ENCODE measurements at regions not wholly inside any gene's neighbourhood (a gene's known extent, or its start where the extent isn't known, plus 50 kb on each side); places are given as distances from the start of the nearest gene placed in this dataset.

GRCh38 chr19:28703400-28703956 is 509.5 kb downstream of the UQCRFS1 start:
- Histone ChIP-seq H3K27ac (no peak overlapping the region), H3K9me3 (no peaks in the 10 kb centered on the region), H3K4me1 (no peaks in the 10 kb centered on the region), H3K4me3 (no peak overlapping the region), H3K36me3 (no peaks in the 10 kb centered on the region), H3K27me3 (no peaks in the 10 kb centered on the region)
- TF ChIP-seq POLR2A (IDR thresholded peaks at IDR 0.05) (no peak), CTCF (IDR thresholded peaks at IDR 0.05) (no peak), EP300 (IDR thresholded peaks at IDR 0.05) (no peak), POLR2AphosphoS5 (IDR thresholded peaks at IDR 0.05) (no peak)
- no peak for DNase-seq
- intact Hi-C loops (cut with DNase I) = no loop called here

- intact Hi-C loops (cut with DNase I) = no loop called here
- TF ChIP-seq POLR2A (IDR thresholded peaks at IDR 0.05) (no peak), EP300 (IDR thresholded peaks at IDR 0.05) (no peak), CTCF (IDR thresholded peaks at IDR 0.05) (no peak), POLR2AphosphoS5 (IDR thresholded peaks at IDR 0.05) (no peak)
- 69 to 85% methylated on average over 1 of the region's 1 CpG for WGBS, 2 donors
These were observed 511.5 kb downstream of the UQCRFS1 start for GRCh38 chr19:28701491-28701890.

GRCh38 chr19:28700176-28700575 is 512.8 kb downstream of the UQCRFS1 start:
- Histone ChIP-seq H3K4me3 (no peak overlapping the region), H3K9me3 (no peaks in the 10 kb centered on the region), H3K36me3 (no peaks in the 10 kb centered on the region), H3K27ac (no peak overlapping the region), H3K4me1 (no peaks in the 10 kb centered on the region), H3K27me3 (no peaks in the 10 kb centered on the region)
- intact Hi-C loops (cut with DNase I) = no loop called here
- no peak for TF ChIP-seq EP300 (IDR thresholded peaks at IDR 0.05)
- TF ChIP-seq POLR2AphosphoS5 (IDR thresholded peaks at IDR 0.05) = no peak
- no peak for TF ChIP-seq POLR2A (IDR thresholded peaks at IDR 0.05)
- TF ChIP-seq CTCF (IDR thresholded peaks at IDR 0.05) = no peak
- no peak for DNase-seq
- 72 to 78% methylated on average over 4 of the region's 4 CpGs for WGBS, 2 donors

More at GRCh38 chr19:28701491-28701890, 511.5 kb downstream of the UQCRFS1 start:
- no peak overlapping the region for H3K4me3 ChIP-seq
- no peaks in the 10 kb centered on the region for H3K9me3 ChIP-seq
- no peaks in the 10 kb centered on the region for H3K4me1 ChIP-seq
- no peaks in the 10 kb centered on the region for H3K27me3 ChIP-seq
- no peaks in the 10 kb centered on the region for H3K36me3 ChIP-seq
- no peak for DNase-seq
- H3K27ac ChIP-seq = no peak overlapping the region

GRCh38 chr19:28697308-28697707 is 515.6 kb downstream of the UQCRFS1 start:
- H3K27ac ChIP-seq = no peak overlapping the region
- no peaks in the 10 kb centered on the region for H3K4me1 ChIP-seq
- H3K4me3 ChIP-seq = no peak overlapping the region
- no peaks in the 10 kb centered on the region for H3K36me3 ChIP-seq
- no peak for DNase-seq
- TF ChIP-seq POLR2AphosphoS5 (IDR thresholded peaks at IDR 0.05) (no peak), EP300 (IDR thresholded peaks at IDR 0.05) (no peak), CTCF (IDR thresholded peaks at IDR 0.05) (no peak), POLR2A (IDR thresholded peaks at IDR 0.05) (no peak)
- 91 to 93% methylated on average over 1 of the region's 1 CpG for WGBS, 2 donors
- intact Hi-C loops (cut with DNase I) = no loop called here
- no peaks in the 10 kb centered on the region for H3K9me3 ChIP-seq
- H3K27me3 ChIP-seq = no peaks in the 10 kb centered on the region

- H3K4me3 ChIP-seq = no peak overlapping the region
- DNase-seq = no peak
- no peaks in the 10 kb centered on the region for H3K4me1 ChIP-seq
- H3K36me3 ChIP-seq = no peaks in the 10 kb centered on the region
- intact Hi-C loops (cut with DNase I) = no loop called here
- no peak overlapping the region for H3K27ac ChIP-seq
- no peaks in the 10 kb centered on the region for H3K9me3 ChIP-seq
- no peaks in the 10 kb centered on the region for H3K27me3 ChIP-seq
- 81% methylated on average over 5 of the region's 5 CpGs for WGBS, 2 donors
- TF ChIP-seq POLR2AphosphoS5 (IDR thresholded peaks at IDR 0.05) (no peak), EP300 (IDR thresholded peaks at IDR 0.05) (no peak), POLR2A (IDR thresholded peaks at IDR 0.05) (no peak), CTCF (IDR thresholded peaks at IDR 0.05) (no peak)
These were observed 518.1 kb downstream of the UQCRFS1 start for GRCh38 chr19:28694812-28695211.

Data from sigmoid colon (tissue), 6 donors.